Adrenal gland (tissue), 9 donors: ENCODE measurements at regions not wholly inside any gene's neighbourhood (a gene's known extent, or its start where the extent isn't known, plus 50 kb on each side); places are given as distances from the start of the nearest gene placed in this dataset.

ENCODE experiments used
- DNase-seq, 7 donors: peaks; one replicate each; pipeline ENCODE4 v3.0.0-alpha.2; 2019 to 2020
- H3K27ac ChIP-seq, 5 donors: fragments of 200-600 bp; sonication (generic) in 4 of 5; 1 replicate in 3 of 5; 2 replicates in 2 of 5; pipeline versions ENCODE4 v1.5.1 to v1.8.0; 2016 to 2020; ENCODE audit warnings: mild to moderate bottlenecking in 1 of 5
- H3K27me3 ChIP-seq: fragments of 200-600 bp; 2 replicates; pipeline ENCODE4 v1.8.0; 2021
- H3K36me3 ChIP-seq, 2 donors: fragments of 200-600 bp; replicated peaks in 1 of 2; 1 replicate in 1 of 2; 2 replicates in 1 of 2; pipeline versions ENCODE4 v1.5.1 to v1.8.0; 2018 to 2022
- H3K4me1 ChIP-seq, 2 donors: fragments of 200-600 bp; replicated peaks in 1 of 2; 1 replicate in 1 of 2; 2 replicates in 1 of 2; pipeline versions ENCODE4 v1.5.1 to v1.8.0; 2018 to 2021
- H3K4me3 ChIP-seq, 4 donors: fragments of 200-600 bp; sonication (generic) in 3 of 4; one replicate each; pipeline ENCODE4 v1.5.1; 2016 to 2018
- H3K9me3 ChIP-seq, 3 donors: fragments of 200-600 bp; sonication (generic) in 1 of 3; replicated peaks in 1 of 3; 1 replicate in 2 of 3; 2 replicates in 1 of 3; pipeline versions ENCODE4 v1.5.1 to v1.8.0; 2016 to 2021
- CTCF ChIP-seq, 6 experiments: fragments of 450-650 bp in 4 of 6; fragments of 200-600 bp in 2 of 6; sonication (generic) in 1 of 6; IDR thresholded peaks; 1 replicate in 5 of 6; 2 replicates in 1 of 6; pipeline versions ENCODE4 v1.5.1 to v1.8.0; 2016 to 2021; ENCODE audit warnings: antibody characterized with exemption in 6 of 6, mild to moderate bottlenecking in 2 of 6, moderate library complexity in 1 of 6
- POLR2A ChIP-seq, 2 donors: fragments of 450-650 bp; IDR thresholded peaks; one replicate each; pipeline ENCODE4 v1.6.1; 2017; ENCODE audit warnings: antibody characterized with exemption in 2 of 2, mild to moderate bottlenecking in 2 of 2, moderate library complexity in 1 of 2
- WGBS, 4 donors: extraction: QIAGEN DNeasy Blood & Tissue Kit in 2 of 4; methylation state at CpG; one replicate each; pipeline versions ENCODE4 v1.1.5 to v1.1.7; 2013 to 2017; 5-methylcytosine and 5-hydroxymethylcytosine counted together
- intact Hi-C, 2 donors: fragments of 100-400 bp; cut with DNase I; formaldehyde crosslinking; loops; one replicate each; pipeline versions ENCODE4 v1.14.1 to v1.15.0; 2022 to 2023
- donor health status: healthy with polysubstance abuse.
- donor health status: Bipolar disorder and iron deficiency.
- donor health status: DM: yes; HTN: yes; CAD: no.
- donor health status: DM: no; HTN: no; CAD: no.
- donor health status: DM: no; HTN: no; CAD: no.

DNA sequence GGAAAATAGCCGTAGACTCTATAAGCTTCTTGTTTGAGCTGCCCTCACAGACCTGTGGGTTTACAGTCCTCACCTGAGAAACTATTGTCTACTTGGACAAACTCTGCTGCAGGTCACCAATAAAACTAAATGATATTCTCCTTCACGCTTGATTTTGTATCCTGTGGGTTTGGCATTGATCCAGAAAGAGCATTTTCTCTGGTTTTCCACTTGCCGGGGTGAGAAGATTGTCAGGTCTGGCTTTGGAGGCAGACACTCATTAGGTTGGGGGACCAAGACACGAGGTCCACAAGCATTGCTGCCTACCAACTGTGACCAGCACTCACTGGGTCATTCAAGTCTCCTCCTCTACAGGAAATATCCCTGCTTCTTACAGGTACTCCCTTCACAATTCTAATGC lies 68.5 kb downstream of the CDC14C start:
- intact Hi-C loops, result no loop called here
- 60 to 65% (median 64%) methylated on average over 4 of the region's 4 CpGs for WGBS, 4 donors
- no peak for DNase-seq
- TF ChIP-seq CTCF (IDR thresholded peaks at IDR 0.05), result no peak
- TF ChIP-seq POLR2A (IDR thresholded peaks at IDR 0.05), result no peak
- H3K27me3 ChIP-seq, result no peaks in the 10 kb centered on the region
- H3K4me1 ChIP-seq, result no peaks in the 10 kb centered on the region
- H3K27ac ChIP-seq, result no peak overlapping the region
- no peaks in the 10 kb centered on the region for H3K9me3 ChIP-seq
- H3K4me3 ChIP-seq, result no peak overlapping the region
- H3K36me3 ChIP-seq, result no peaks in the 10 kb centered on the region

DNA sequence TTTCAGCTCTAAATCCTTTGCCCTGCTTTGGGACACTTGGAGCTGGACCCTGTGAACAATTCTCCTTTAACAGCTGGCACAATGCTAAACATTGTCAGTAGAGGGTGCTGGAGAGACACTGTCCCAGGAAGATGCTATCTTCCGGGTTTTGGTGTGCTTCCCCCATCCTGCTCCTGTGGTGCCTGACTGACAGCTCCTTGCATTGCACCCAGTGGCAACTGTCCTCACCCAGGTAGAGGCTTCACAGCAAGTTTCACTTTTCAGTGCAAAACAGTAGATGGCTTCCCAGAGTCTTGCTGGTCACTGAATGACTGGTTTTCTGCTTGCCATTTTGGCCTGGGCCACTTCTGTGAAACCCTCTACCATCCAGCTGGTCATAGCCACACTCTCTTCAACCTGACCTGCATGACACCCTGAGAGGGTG lies 77.3 kb downstream of the CDC14C start:
- Histone ChIP-seq H3K9me3 (no peaks in the 10 kb centered on the region), H3K27me3 (no peaks in the 10 kb centered on the region), H3K4me3 (no peak overlapping the region), H3K4me1 (no peaks in the 10 kb centered on the region), H3K36me3 (no peaks in the 10 kb centered on the region), H3K27ac (no peak overlapping the region)
- 0 to 4% (median 3%) methylated on average over 1 of the region's 1 CpG; no CpG with 5 or more reads in 1 of the 4 donors for WGBS, 4 donors
- intact Hi-C loops, result no loop called here
- DNase-seq, result peak in 2 of 7 donors; percentile 5 to 22
- peak in 3 of 6 experiments; percentile 9 to 42 (median 16) for TF ChIP-seq CTCF (IDR thresholded peaks at IDR 0.05)
- TF ChIP-seq POLR2A (IDR thresholded peaks at IDR 0.05), result no peak

DNA sequence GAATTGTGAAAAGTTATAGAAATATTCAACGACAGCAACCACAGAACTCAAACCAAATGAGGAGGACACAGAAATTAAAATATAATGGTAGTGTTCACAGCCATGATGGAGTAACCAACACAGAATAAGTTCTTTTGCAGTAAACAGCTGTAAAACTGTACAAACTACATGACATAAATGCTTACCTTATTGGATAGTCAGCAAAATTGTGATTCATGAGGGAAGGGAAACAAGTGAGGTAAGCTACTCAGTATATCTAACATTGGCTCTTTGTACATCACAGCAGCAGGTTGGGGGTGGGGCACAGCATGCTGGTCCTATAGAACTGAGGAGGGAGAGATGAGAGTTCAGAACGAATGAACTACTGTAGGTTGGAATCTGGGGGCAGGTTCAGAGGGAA lies 86.4 kb downstream of the CDC14C start:
- intact Hi-C loops, result no loop called here
- Histone ChIP-seq H3K27ac (no peak overlapping the region), H3K9me3 (no peaks in the 10 kb centered on the region), H3K4me3 (no peak overlapping the region), H3K4me1 (no peaks in the 10 kb centered on the region), H3K27me3 (no peaks in the 10 kb centered on the region), H3K36me3 (no peaks in the 10 kb centered on the region)
- WGBS, 4 donors, result 52 to 67% (median 59%) methylated on average over 2 of the region's 2 CpGs
- DNase-seq, result no peak
- TF ChIP-seq POLR2A (IDR thresholded peaks at IDR 0.05), result no peak
- no peak for TF ChIP-seq CTCF (IDR thresholded peaks at IDR 0.05)

GRCh38 chr7:49014870-49015269 lies 90.5 kb downstream of the CDC14C start:
- Histone ChIP-seq H3K27me3 (no peaks in the 10 kb centered on the region), H3K4me1 (no peaks in the 10 kb centered on the region), H3K27ac (no peak overlapping the region), H3K4me3 (no peak overlapping the region), H3K36me3 (no peaks in the 10 kb centered on the region), H3K9me3 (no peaks in the 10 kb centered on the region)
- no peak for TF ChIP-seq POLR2A (IDR thresholded peaks at IDR 0.05)
- TF ChIP-seq CTCF (IDR thresholded peaks at IDR 0.05), result no peak
- WGBS, 4 donors, result 75 to 87% (median 83%) methylated on average over 3 to 4 of the region's 4 CpGs
- DNase-seq, result no peak
- intact Hi-C loops, result no loop called here
